Activated naive CD8-positive, alpha-beta T cell treated with anti-CD3 and anti-CD28 coated beads, Interleukin-2, amount 10 ng/mL, durations not matched to agents 7 days and 5 days (primary cell): ENCODE measurements at regions not wholly inside any gene's neighbourhood (a gene's known extent, or its start where the extent isn't known, plus 50 kb on each side); places are given as distances from the start of the nearest gene placed in this dataset.
A peak's percentile ranks its signal among the peaks of the same experiment; 100 is the strongest.
"Not testable (repeated sequence)": the region's sequence is repeated elsewhere in the genome, so short reads cannot be mapped to it uniquely, and the experiment has no call there.

Experiments
- ATAC-seq: fragments of 150-1000 bp; cut with Tn5 transposase; one replicate; pipeline ENCODE4 v1.10.0; 2021; ENCODE audit warnings: low read depth, moderate library complexity
- POLR2A ChIA-PET: fragments of 350-600 bp; sonication (Branson Sonifier 250); formaldehyde crosslinking; loops from one replicate; lab custom pipeline; 2021; ENCODE audit warnings: antibody characterized with exemption; lab: Charles Lee
- DNase-seq: peaks from one replicate; pipeline ENCODE4 v3.0.0; 2021
- H3K27ac Mint-ChIP-seq: one replicate; pipeline ENCODE4 v1.8.0; 2022; ENCODE audit warnings: mild to moderate bottlenecking, mixed read lengths
- H3K27me3 Mint-ChIP-seq: one replicate; pipeline ENCODE4 v1.8.0; 2022; ENCODE audit warnings: mild to moderate bottlenecking, moderate library complexity, mixed read lengths
- H3K36me3 Mint-ChIP-seq: one replicate; pipeline ENCODE4 v1.8.0; 2021; ENCODE audit warnings: mild to moderate bottlenecking, mixed read lengths
- H3K4me1 Mint-ChIP-seq: one replicate; pipeline ENCODE4 v1.8.0; 2021; ENCODE audit warnings: mixed read lengths
- H3K4me3 Mint-ChIP-seq: one replicate; pipeline ENCODE4 v1.8.0; 2022; ENCODE audit warnings: mild to moderate bottlenecking, moderate library complexity, mixed read lengths
- H3K9me3 Mint-ChIP-seq: one replicate; pipeline ENCODE4 v1.8.0; 2021; ENCODE audit warnings: mixed read lengths

- POLR2A ChIA-PET, result no interaction called here
- H3K27me3 Mint-ChIP-seq, result peaks cover 5% of the 10 kb centered on the region
- H3K4me1 Mint-ChIP-seq, result peaks cover 2% of the 10 kb centered on the region
- no peak overlapping the region for H3K27ac Mint-ChIP-seq
- no peak for ATAC-seq
- peaks cover 2% of the 10 kb centered on the region for H3K9me3 Mint-ChIP-seq
- DNase-seq, result no peak
- no peak overlapping the region for H3K4me3 Mint-ChIP-seq
- no peaks in the 10 kb centered on the region for H3K36me3 Mint-ChIP-seq
Measured at GRCh38 chr12:25615119-25615518, 62.0 kb upstream of the LMNTD1 start.

- no peak for DNase-seq
- no peak overlapping the region for H3K4me3 Mint-ChIP-seq
- no peak for ATAC-seq
- POLR2A ChIA-PET, result no interaction called here
- peaks cover 5% of the 10 kb centered on the region for H3K9me3 Mint-ChIP-seq
- H3K27me3 Mint-ChIP-seq, result peaks cover 5% of the 10 kb centered on the region
- H3K36me3 Mint-ChIP-seq, result no peaks in the 10 kb centered on the region
- no peak overlapping the region for H3K27ac Mint-ChIP-seq
- peaks cover 2% of the 10 kb centered on the region for H3K4me1 Mint-ChIP-seq
Measured at GRCh38 chr12:25616286-25616685, 63.2 kb upstream of the LMNTD1 start.

- H3K27ac Mint-ChIP-seq, result no peak overlapping the region
- DNase-seq (no peak), ATAC-seq (no peak)
- no peaks in the 10 kb centered on the region for H3K36me3 Mint-ChIP-seq
- H3K4me1 Mint-ChIP-seq, result no peaks in the 10 kb centered on the region
- peaks cover 3% of the 10 kb centered on the region for H3K9me3 Mint-ChIP-seq
- H3K27me3 Mint-ChIP-seq, result peaks cover 5% of the 10 kb centered on the region
- H3K4me3 Mint-ChIP-seq, result no peak overlapping the region
- POLR2A ChIA-PET, result no interaction called here
Measured at GRCh38 chr12:25617991-25618390, 64.9 kb upstream of the LMNTD1 start.

GRCh38 chr12:25623816-25624215, 70.7 kb upstream of the LMNTD1 start:
- H3K4me1 Mint-ChIP-seq, result no peaks in the 10 kb centered on the region
- ATAC-seq, result no peak
- POLR2A ChIA-PET, result no interaction called here

GRCh38 chr12:25625146-25625545, 72.1 kb upstream of the LMNTD1 start:
- H3K9me3 Mint-ChIP-seq, result peaks cover 3% of the 10 kb centered on the region
- H3K4me1 Mint-ChIP-seq, result no peaks in the 10 kb centered on the region
- no peak overlapping the region for H3K27ac Mint-ChIP-seq
- POLR2A ChIA-PET, result no interaction called here
- H3K27me3 Mint-ChIP-seq, result no peaks in the 10 kb centered on the region
- peaks cover 1% of the 10 kb centered on the region for H3K36me3 Mint-ChIP-seq
- no peak overlapping the region for H3K4me3 Mint-ChIP-seq
- DNase-seq, result no peak
- ATAC-seq, result no peak

More at GRCh38 chr12:25623816-25624215, 70.7 kb upstream of the LMNTD1 start:
- Mint-ChIP-seq H3K4me3 (no peak overlapping the region), H3K27ac (no peak overlapping the region), H3K27me3 (no peaks in the 10 kb centered on the region), H3K9me3 (peaks cover 3% of the 10 kb centered on the region), H3K36me3 (peaks cover 1% of the 10 kb centered on the region)
- DNase-seq, result no peak

GRCh38 chr12:25629341-25629740, 76.3 kb upstream of the LMNTD1 start:
- H3K4me3 Mint-ChIP-seq, result no peak overlapping the region
- peaks cover 11% of the 10 kb centered on the region for H3K9me3 Mint-ChIP-seq
- peaks cover 15% of the 10 kb centered on the region for H3K36me3 Mint-ChIP-seq
- H3K27me3 Mint-ChIP-seq, result no peaks in the 10 kb centered on the region
- ATAC-seq (no peak), DNase-seq (no peak)
- POLR2A ChIA-PET, result no interaction called here
- no peak overlapping the region for H3K27ac Mint-ChIP-seq
- H3K4me1 Mint-ChIP-seq, result peaks cover 12% of the 10 kb centered on the region

GRCh38 chr12:25630735-25631515, 77.8 kb upstream of the LMNTD1 start:
- ATAC-seq, H3K27ac Mint-ChIP-seq, H3K4me3 Mint-ChIP-seq, POLR2A ChIA-PET, H3K27me3 Mint-ChIP-seq, DNase-seq: not testable (repeated sequence)
- Mint-ChIP-seq H3K9me3 (peaks cover 17% of the 10 kb centered on the region), H3K4me1 (peaks cover 12% of the 10 kb centered on the region), H3K36me3 (peaks cover 15% of the 10 kb centered on the region)

GRCh38 chr12:25633149-25633548, 80.1 kb upstream of the LMNTD1 start:
- DNase-seq, H3K4me3 Mint-ChIP-seq, ATAC-seq, POLR2A ChIA-PET, H3K27me3 Mint-ChIP-seq: not testable (repeated sequence)
- peaks cover 14% of the 10 kb centered on the region for H3K36me3 Mint-ChIP-seq
- H3K27ac Mint-ChIP-seq, result peak overlapping the region; percentile 17
- H3K4me1 Mint-ChIP-seq, result peaks cover 12% of the 10 kb centered on the region
- peaks cover 17% of the 10 kb centered on the region for H3K9me3 Mint-ChIP-seq

GRCh38 chr12:25637752-25638151, 84.7 kb upstream of the LMNTD1 start:
- Mint-ChIP-seq H3K4me1 (peaks cover 10% of the 10 kb centered on the region), H3K9me3 (peaks cover 10% of the 10 kb centered on the region), H3K4me3 (no peak overlapping the region), H3K27me3 (peaks cover 3% of the 10 kb centered on the region), H3K36me3 (peaks cover 5% of the 10 kb centered on the region), H3K27ac (no peak overlapping the region)
- ATAC-seq, result no peak
- DNase-seq, result no peak
- POLR2A ChIA-PET, result no interaction called here

- ATAC-seq (no peak), DNase-seq (no peak)
- Mint-ChIP-seq H3K4me3 (no peak overlapping the region), H3K9me3 (peaks cover 6% of the 10 kb centered on the region), H3K27me3 (peaks cover 3% of the 10 kb centered on the region), H3K4me1 (no peaks in the 10 kb centered on the region), H3K36me3 (no peaks in the 10 kb centered on the region), H3K27ac (no peak overlapping the region)
- POLR2A ChIA-PET, result no interaction called here
Measured at GRCh38 chr12:25639406-25639805, 86.3 kb upstream of the LMNTD1 start.

- Mint-ChIP-seq H3K4me3 (no peak overlapping the region), H3K27me3 (peaks cover 3% of the 10 kb centered on the region), H3K9me3 (no peaks in the 10 kb centered on the region), H3K4me1 (no peaks in the 10 kb centered on the region), H3K27ac (no peak overlapping the region), H3K36me3 (no peaks in the 10 kb centered on the region)
- no peak for DNase-seq
- POLR2A ChIA-PET, result no interaction called here
- ATAC-seq, result no peak
Measured at GRCh38 chr12:25644979-25645378, 91.9 kb upstream of the LMNTD1 start.

GRCh38 chr12:25645427-25645826, 92.3 kb upstream of the LMNTD1 start:
- DNase-seq, result no peak
- no peak overlapping the region for H3K4me3 Mint-ChIP-seq

GRCh38 chr12:25651931-25652330, 98.8 kb upstream of the LMNTD1 start:
- Mint-ChIP-seq H3K4me3 (no peak overlapping the region), H3K9me3 (no peaks in the 10 kb centered on the region), H3K27ac (no peak overlapping the region), H3K4me1 (peaks cover 9% of the 10 kb centered on the region), H3K36me3 (peaks cover 3% of the 10 kb centered on the region), H3K27me3 (no peaks in the 10 kb centered on the region)
- DNase-seq (no peak), ATAC-seq (no peak)
- POLR2A ChIA-PET, result no interaction called here

More at GRCh38 chr12:25645427-25645826, 92.3 kb upstream of the LMNTD1 start:
- Mint-ChIP-seq H3K9me3 (no peaks in the 10 kb centered on the region), H3K27ac (no peak overlapping the region), H3K4me1 (no peaks in the 10 kb centered on the region), H3K36me3 (no peaks in the 10 kb centered on the region), H3K27me3 (peaks cover 3% of the 10 kb centered on the region)
- POLR2A ChIA-PET, result no interaction called here
- no peak for ATAC-seq

GRCh38 chr12:25652371-25652770, 99.3 kb upstream of the LMNTD1 start:
- Mint-ChIP-seq H3K27ac (no peak overlapping the region), H3K9me3 (no peaks in the 10 kb centered on the region), H3K4me3 (no peak overlapping the region), H3K4me1 (peaks cover 9% of the 10 kb centered on the region), H3K27me3 (no peaks in the 10 kb centered on the region), H3K36me3 (peaks cover 3% of the 10 kb centered on the region)
- ATAC-seq (no peak), DNase-seq (no peak)
- POLR2A ChIA-PET, result no interaction called here
